HG03060 (cell line): ENCODE measurements at regions not wholly inside any gene's neighbourhood (a gene's known extent, or its start where the extent isn't known, plus 50 kb on each side); places are given as distances from the start of the nearest gene placed in this dataset.

ENCODE experiments used
- ATAC-seq: cut with Tn5 transposase; IDR thresholded peaks from one replicate; pipeline ENCODE4 v1.9.1; 2021; ENCODE audit warnings: low read depth, moderate number of reproducible peaks; ENCODE audit not compliant: unreplicated experiment

- no peak for ATAC-seq
Observed at GRCh38 chr2:60652832-60653340, 99.4 kb upstream of the BCL11A start.

GRCh38 chr2:60657673-60658072 is 98.4 kb upstream of the PAPOLG start:
- no peak for ATAC-seq

- no peak for ATAC-seq
Observed at GRCh38 chr2:60659026-60659425, 97.0 kb upstream of the PAPOLG start.

- no peak for ATAC-seq
Observed at GRCh38 chr2:60661073-60661738, 94.9 kb upstream of the PAPOLG start.

- no peak for ATAC-seq
Observed at GRCh38 chr2:60662781-60663180, 93.3 kb upstream of the PAPOLG start.

GRCh38 chr2:60671966-60672365 is 84.1 kb upstream of the PAPOLG start:
- no peak for ATAC-seq

- ATAC-seq: peak; percentile 87
Observed at GRCh38 chr2:60674524-60675165, 81.4 kb upstream of the PAPOLG start.

GRCh38 chr2:60675301-60675700 is 80.8 kb upstream of the PAPOLG start:
- no peak for ATAC-seq

- ATAC-seq: no peak
Observed at GRCh38 chr2:60676706-60677330, 79.2 kb upstream of the PAPOLG start.

- no peak for ATAC-seq
Observed at GRCh38 chr2:60677356-60677755, 78.7 kb upstream of the PAPOLG start.

GRCh38 chr2:60678551-60678950 is 77.5 kb upstream of the PAPOLG start:
- ATAC-seq: no peak

- no peak for ATAC-seq
Observed at GRCh38 chr2:60679036-60679780, 76.9 kb upstream of the PAPOLG start.

- ATAC-seq: no peak
Observed at GRCh38 chr2:60693551-60693950, 62.5 kb upstream of the PAPOLG start.

- no peak for ATAC-seq
Observed at GRCh38 chr2:60695793-60696192, 60.3 kb upstream of the PAPOLG start.

GRCh38 chr2:60699617-60700016 is 56.5 kb upstream of the PAPOLG start:
- ATAC-seq: no peak

- ATAC-seq: no peak
Observed at GRCh38 chr2:60706021-60706420, 50.0 kb upstream of the PAPOLG start.
